MV-4-11 (cell line): ENCODE measurements at regions not wholly inside any gene's neighbourhood (a gene's known extent, or its start where the extent isn't known, plus 50 kb on each side); places are given as distances from the start of the nearest gene placed in this dataset.
A peak's percentile ranks its signal among the peaks of the same experiment; 100 is the strongest.

Experiments used
- DNase-seq: peaks from one replicate; lab custom pipeline; 2025; lab: John Stamatoyannopoulos, UW

GRCh38 chrX:69277369-69277990 lies 112.2 kb upstream of the PJA1 start:
- no peak for DNase-seq

GRCh38 chrX:69268611-69269010 lies 103.4 kb upstream of the PJA1 start:
- no peak for DNase-seq

GRCh38 chrX:69264158-69264581 lies 98.9 kb upstream of the PJA1 start:
- DNase-seq, result no peak

GRCh38 chrX:69263251-69263820 lies 98.1 kb upstream of the PJA1 start:
- no peak for DNase-seq

- DNase-seq, result no peak
Observed at GRCh38 chrX:69262036-69262936, 97.0 kb upstream of the PJA1 start.

GRCh38 chrX:69260169-69260568 lies 94.9 kb upstream of the PJA1 start:
- no peak for DNase-seq

DNA sequence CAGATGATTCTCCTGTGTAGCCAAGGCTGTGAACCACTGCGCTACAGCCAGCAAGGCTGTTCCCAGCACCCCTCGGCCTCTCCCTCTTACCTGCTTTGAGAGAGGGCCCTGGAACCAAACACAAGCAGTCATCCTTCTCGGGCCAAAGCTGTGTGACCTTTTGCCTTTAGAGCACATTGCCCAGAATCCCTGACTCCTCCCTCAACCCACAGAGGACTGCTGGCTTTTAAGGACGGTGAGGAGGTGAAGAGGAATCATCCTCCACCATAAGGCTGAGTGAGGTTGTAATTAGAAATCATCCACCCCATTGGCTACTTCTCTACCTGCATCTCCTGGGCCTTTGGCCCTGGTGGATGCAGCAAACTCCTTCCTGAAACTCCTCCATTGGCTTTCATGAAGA lies 93.6 kb upstream of the PJA1 start:
- no peak for DNase-seq

DNA sequence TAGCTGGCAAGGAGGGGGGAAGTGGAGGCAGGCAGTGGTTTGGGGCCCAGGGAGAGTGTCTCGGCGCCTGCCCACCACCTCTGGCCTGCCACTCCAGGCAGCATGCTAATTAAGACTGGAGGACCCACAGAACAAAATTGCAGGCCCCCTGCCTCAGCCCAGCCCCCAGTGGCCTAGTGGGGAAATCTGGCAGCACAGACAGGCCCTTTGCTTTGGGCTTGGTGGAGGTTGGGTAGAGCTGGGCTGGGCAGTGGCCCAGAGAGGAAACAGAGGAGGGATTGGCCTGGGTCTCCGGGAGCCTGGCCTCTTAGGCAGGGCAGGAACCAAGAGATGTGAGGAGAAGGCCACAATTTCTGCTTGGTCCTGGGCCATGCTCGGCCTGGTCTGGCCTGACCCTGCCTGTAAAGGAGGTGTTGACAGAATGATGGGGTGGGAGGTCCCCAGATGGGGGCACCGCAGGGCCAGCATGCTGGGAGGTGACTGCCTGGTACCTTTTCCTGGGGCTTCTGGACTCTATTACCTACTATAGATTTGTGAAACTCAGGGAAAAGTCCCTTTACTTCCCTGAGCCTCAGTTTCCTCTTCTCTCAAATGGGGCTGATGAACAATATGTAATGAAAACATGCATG lies 92.4 kb upstream of the PJA1 start:
- DNase-seq, result no peak

GRCh38 chrX:69256291-69256565 lies 91.0 kb upstream of the PJA1 start:
- DNase-seq, result no peak

DNA sequence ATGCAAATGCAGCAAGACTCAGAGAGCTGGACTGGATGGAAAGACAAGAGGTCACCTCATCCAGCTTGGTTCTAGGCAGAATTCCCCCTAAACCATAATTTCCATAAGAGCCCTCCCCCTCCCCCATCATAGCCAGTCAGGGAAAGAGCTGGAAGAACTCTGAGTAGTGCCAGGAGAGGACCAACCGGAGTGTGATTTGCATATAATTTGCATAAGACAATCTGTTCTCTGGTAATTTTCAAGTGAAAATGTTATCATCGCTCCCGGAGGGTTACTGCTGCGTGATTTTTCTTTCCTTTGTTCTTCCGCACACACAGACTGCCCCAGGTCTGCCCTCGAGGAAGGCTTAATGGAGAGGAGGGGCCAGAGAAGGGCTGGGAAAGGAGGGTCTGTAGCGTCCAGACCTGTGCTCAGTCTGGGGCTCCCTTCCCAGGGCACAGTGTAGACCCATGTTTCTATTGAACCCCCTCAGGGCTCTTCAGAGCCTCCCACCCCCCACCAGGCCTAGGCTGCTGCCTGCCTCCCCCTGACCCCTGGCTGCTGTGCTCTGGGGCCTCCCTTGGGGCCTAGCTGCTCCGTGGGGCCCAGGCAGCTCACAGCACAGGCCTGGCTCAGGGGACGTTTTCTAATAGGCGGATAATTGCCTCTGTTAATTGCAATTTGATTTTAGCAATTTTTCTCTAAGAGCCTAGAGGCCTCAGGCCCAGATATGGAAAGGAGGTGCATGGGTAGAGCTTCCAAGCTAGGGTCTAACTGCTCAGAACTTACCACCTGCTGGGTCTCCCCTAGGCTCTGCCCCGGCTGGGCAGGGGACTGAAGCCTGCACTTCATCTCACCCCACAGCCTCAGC lies 90.4 kb upstream of the PJA1 start:
- no peak for DNase-seq

- DNase-seq, result no peak
Observed at GRCh38 chrX:69253821-69254220, 88.6 kb upstream of the PJA1 start.

GRCh38 chrX:69243276-69243675 lies 78.0 kb upstream of the PJA1 start:
- no peak for DNase-seq

DNA sequence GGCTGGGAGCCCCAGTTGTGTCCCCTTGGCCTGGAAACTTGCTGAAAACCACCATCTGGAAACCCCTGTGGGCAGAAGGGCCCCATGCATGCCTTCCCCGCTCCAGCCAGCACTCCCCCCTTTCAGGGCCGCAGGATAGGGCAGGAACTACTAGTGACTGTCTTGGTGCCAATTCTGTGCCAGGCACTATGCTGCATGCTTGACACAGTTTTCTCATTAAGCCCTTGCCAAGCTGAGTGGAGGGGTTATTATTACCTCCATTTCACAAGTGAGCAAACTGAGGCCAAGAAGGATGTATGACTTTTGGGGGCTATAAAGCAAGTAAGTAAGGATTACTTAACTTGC lies 73.6 kb upstream of the PJA1 start:
- DNase-seq, result no peak

DNA sequence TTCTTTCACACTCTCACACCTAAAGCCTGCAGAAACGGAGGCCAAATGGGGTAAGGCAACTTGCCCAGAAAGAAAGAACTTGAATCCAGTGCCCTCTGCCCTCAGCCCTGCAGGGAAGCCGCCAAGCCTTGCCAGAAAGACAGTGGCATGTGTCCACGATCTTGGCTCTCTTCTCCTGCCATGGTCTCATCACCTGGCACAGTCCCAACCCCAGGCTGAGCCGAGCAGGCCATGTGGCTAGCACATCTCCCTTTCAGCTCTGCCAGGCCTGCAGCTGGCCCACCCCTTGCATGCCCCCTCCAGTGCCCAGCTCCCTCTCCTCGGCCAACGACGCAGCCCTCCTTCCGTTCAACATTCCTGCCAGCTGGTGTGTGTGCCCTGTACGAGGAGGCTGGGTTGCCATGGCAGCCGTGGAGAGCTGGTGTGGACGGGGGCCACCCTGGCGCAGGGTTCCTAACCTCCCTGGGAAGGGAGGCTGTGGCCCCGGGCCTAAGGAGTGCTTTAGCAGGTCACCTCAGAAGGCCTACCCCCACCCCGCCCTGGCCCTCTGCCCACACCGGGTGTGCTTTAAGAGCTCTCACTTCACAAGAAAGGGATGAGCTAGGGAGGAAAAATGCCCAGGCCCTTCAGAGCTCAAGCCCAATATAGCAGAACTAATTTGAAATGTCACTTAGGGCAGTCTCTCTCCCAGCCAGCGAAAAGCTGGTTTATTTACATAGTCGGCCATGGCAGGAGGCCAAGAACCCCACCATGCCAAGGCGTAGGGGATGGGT lies 73.0 kb upstream of the PJA1 start:
- no peak for DNase-seq

DNA sequence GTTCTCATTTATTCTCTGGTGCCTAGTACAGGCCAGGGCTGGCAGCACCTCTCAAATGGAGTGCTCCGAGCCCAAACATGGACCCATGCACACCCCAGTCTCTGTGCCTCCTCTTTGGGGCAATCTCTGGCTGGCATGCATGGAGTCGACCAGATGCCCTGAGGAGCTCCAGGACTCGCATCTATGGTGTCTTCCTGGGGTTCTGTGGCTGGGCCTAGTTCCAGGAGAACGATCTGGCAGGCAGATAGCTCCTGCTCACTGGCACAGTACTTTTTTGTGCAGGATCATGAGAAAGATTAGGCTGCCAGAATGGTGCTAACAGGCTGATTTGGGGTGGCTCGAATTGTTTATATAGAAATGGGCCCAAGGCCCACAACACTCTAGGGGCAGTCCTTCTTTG lies 72.0 kb upstream of the PJA1 start:
- no peak for DNase-seq

DNA sequence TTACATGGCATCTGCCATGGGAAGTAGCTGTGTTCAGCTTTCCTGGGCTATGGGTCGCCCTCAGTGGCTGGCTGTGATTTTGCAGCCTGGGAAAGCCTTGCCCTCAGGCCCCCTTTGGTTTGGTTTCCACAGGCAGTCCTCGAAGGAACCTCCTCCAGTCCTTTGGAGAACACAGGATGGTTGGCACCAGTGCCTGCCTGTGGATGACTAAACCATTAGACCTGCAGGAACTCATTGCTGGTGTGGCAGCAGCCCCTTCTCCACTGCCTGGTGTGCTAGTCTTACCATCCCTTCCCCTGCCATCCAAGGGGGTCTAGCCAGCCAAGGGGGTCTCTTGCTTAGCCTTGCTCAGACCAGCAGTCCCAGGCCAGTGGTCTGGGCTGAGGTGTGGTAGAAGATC lies 71.4 kb upstream of the PJA1 start:
- DNase-seq, result no peak

DNA sequence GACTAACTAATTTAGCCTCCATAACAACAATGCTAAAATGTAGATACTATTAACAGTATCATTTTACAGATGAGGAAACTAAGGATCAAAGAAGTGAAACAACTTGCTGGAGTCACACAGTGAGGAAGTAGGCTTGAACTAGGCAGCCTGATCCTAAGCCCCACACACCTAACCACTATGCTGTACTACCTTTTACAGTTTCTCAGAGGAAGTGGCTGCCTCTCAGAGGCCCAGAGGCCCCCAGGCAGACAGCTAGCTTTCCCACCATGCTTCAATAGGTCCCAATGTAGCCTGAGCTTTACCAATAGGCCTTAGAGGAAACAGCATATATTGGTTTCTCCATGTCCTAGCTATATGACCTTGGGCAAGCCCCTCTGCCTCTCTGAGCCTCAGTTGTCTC lies 69.4 kb upstream of the PJA1 start:
- peak; percentile 13 for DNase-seq

DNA sequence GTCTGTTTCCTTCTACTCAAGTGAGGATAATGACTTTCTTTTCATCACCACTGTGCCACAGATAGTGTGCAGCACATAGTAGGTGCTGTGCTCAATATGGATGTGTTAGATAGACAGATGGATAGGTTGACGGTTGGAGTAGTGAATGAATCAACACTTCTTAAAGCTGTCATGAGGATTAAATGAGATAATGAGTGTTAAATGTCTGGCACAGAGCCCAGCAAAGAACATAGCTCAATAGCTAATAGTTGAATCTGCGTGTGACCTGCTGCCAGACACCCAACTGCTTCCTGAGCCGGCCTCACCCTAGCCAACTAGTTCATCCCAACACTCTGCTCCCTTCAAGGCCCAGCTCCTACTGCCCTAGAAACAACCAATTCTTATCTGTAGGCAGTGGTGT lies 67.7 kb upstream of the PJA1 start:
- no peak for DNase-seq

DNA sequence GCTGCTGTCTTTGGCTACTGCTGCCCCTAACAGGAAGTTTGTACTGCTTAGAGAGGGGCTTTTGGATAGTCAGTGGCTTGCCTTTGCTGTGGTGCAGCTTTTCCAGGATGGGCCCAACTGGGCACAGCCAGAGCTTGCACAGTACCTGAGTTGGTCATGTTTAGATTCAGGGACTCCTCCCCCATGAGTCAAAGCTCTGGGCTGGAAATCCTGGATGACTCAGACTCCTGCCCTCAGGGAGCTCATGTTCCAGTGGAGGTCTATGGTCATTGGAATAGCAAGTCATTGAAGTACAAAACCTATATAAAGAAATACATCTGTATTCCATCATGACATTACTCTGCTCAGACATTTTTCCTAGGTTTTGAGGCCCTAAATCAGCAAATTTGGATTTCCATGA lies 66.7 kb upstream of the PJA1 start:
- DNase-seq, result no peak

GRCh38 chrX:69229436-69229835 lies 64.2 kb upstream of the PJA1 start:
- no peak for DNase-seq

- no peak for DNase-seq
Observed at GRCh38 chrX:69228732-69229131, 63.5 kb upstream of the PJA1 start.
